Duodenal mucosa (tissue), 2 donors: ENCODE measurements at regions not wholly inside any gene's neighbourhood (a gene's known extent, or its start where the extent isn't known, plus 50 kb on each side); places are given as distances from the start of the nearest gene placed in this dataset.
A peak's percentile ranks its signal among the peaks of the same experiment; 100 is the strongest.
"Not testable (repeated sequence)": the region's sequence is repeated elsewhere in the genome, so short reads cannot be mapped to it uniquely, and the experiment has no call there.

Experiments used
- H3K27ac ChIP-seq: one replicate; pipeline ENCODE4 v1.7.0; 2013; ENCODE audit warnings: low read depth, low read length
- H3K27me3 ChIP-seq, 2 donors: one replicate each; pipeline ENCODE4 v1.7.0; 2013; ENCODE audit warnings: low read length in 2 of 2, control low read depth in 1 of 2; ENCODE audit not compliant: insufficient read depth in 2 of 2, control insufficient read depth in 1 of 2
- H3K36me3 ChIP-seq, 2 donors: one replicate each; pipeline ENCODE4 v1.7.0; 2013; ENCODE audit warnings: low read length in 2 of 2, control low read depth in 1 of 2; ENCODE audit not compliant: insufficient read depth in 2 of 2, control insufficient read depth in 1 of 2
- H3K4me1 ChIP-seq, 2 donors: one replicate each; pipeline ENCODE4 v1.7.0; 2013; ENCODE audit warnings: low read length in 2 of 2, control low read depth in 1 of 2; ENCODE audit not compliant: insufficient read depth in 2 of 2, control insufficient read depth in 1 of 2
- H3K4me3 ChIP-seq, 2 donors: one replicate each; pipeline ENCODE4 v1.7.0; 2013; ENCODE audit warnings: low read length in 2 of 2, low read depth in 1 of 2
- H3K9ac ChIP-seq, 2 donors: one replicate each; pipeline ENCODE4 v1.7.0; 2013; ENCODE audit warnings: low read length in 2 of 2, low read depth in 1 of 2
- H3K9me3 ChIP-seq, 2 donors: one replicate each; pipeline ENCODE4 v1.7.0; 2013; ENCODE audit warnings: low read length in 2 of 2, control low read depth in 1 of 2; ENCODE audit not compliant: control insufficient read depth in 1 of 2

DNA sequence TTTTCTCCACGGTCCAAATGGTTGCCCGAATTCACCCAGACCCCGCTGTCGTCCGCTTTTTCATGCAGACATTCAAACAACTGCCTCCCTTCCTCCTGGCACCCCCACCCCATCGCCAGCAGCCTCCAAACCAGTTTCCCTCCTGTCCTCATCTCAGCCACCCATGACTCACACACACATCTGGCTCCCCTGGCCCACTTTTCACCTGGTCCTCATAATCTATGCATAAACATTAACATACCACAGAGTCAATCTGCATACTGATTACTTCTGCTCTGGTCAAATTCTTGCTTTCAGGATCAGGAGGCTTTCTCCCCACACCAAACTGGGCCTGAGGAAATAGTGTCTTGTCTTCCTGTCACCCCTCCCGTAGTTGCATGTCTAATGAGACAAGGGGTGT is 142.0 kb downstream of the OR4F15 start:
- H3K4me3 ChIP-seq, H3K9ac ChIP-seq, H3K27ac ChIP-seq, H3K9me3 ChIP-seq, H3K36me3 ChIP-seq, H3K27me3 ChIP-seq, H3K4me1 ChIP-seq: not testable (repeated sequence)

DNA sequence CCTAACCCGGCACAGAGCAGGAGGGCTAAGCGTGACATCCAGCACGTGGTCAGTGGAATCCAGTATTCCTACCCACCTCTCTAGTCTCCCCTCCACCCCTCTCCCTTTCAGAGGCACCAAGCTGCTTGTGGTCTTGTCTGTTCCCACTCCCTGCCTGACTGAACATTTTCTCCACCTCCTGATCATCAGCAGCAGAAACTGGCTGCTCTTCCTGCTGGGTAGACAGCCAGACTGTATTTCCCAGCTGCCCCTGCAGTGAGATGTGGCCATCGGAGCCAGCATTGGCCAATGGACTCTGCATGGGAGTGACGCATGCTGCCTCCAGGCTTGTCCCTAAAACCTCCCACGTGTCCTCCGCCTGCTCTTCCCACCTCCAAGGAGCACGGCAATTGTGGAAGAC is 143.8 kb downstream of the OR4F15 start:
- H3K4me1 ChIP-seq, H3K36me3 ChIP-seq, H3K4me3 ChIP-seq, H3K27ac ChIP-seq, H3K27me3 ChIP-seq, H3K9me3 ChIP-seq, H3K9ac ChIP-seq: not testable (repeated sequence)

DNA sequence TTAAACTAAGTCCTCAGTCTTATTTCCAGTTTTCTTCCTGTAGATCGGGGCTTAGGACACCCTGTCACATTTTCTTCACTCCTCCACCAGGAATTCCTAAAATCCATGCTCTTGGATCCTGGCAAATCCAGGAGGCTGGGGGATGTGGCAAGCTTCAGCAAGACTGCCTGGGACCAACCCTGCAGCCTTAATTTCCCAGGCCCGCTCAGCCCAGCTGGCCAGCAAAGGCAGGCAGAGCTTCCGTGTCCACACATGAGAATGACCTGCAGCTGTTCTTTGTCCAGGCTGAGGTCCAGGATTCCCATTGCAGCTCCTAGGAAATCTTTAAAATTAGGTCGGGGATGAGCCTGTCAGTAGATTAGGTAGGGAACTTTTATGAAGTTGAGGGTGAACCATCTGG is 146.7 kb downstream of the OR4F15 start:
- not testable (repeated sequence) for H3K27ac ChIP-seq, H3K27me3 ChIP-seq, H3K4me1 ChIP-seq, H3K9me3 ChIP-seq, H3K9ac ChIP-seq, H3K36me3 ChIP-seq, H3K4me3 ChIP-seq

DNA sequence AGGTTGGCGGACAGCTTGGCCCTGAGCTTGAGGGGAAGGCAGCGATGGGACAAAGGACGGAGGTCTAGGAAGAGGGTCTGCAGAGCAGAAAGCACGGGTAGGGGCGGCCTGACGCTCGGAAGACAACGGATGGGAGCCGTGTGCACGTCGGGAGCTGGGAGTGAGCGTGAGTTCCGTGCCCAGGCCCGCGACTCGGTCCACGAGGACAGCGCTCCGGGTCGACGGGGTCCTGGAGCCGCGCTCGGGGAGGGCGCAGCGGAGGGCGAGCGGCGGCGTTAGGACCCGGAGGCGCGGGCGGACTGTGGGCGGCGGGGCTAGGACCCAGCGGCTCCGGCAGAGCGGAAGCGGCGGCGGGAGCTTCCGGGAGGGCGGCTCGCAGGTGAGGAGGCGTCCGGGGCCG is 149.3 kb downstream of the OR4F15 start:
- H3K27ac ChIP-seq, H3K9ac ChIP-seq, H3K9me3 ChIP-seq, H3K27me3 ChIP-seq, H3K4me1 ChIP-seq, H3K36me3 ChIP-seq: not testable (repeated sequence)
- H3K4me3 ChIP-seq: peak overlapping the region in 1 of 2 donors; percentile 36

DNA sequence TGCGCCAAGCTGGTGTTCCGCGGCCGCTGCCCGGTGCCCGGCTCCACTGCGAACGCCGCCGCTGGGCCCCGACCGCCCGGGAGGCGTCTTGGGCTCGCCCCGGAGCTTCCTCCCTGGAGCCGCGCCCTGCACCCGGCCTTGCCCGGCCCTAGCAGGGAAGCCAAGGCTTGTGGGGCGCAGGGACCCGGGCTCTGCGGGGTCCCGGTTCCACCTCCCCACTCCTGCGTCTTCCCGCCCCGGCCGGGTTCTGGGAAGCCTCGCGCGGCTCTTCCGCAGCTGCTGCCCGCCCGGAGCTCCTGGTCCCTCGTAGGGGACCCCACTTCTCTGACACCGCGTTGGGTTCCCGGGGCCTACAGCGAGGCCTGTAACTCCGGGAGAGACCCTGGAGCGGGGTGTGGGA is 149.8 kb downstream of the OR4F15 start:
- not testable (repeated sequence) for H3K36me3 ChIP-seq, H3K9ac ChIP-seq, H3K27me3 ChIP-seq, H3K4me1 ChIP-seq, H3K27ac ChIP-seq, H3K9me3 ChIP-seq, H3K4me3 ChIP-seq

DNA sequence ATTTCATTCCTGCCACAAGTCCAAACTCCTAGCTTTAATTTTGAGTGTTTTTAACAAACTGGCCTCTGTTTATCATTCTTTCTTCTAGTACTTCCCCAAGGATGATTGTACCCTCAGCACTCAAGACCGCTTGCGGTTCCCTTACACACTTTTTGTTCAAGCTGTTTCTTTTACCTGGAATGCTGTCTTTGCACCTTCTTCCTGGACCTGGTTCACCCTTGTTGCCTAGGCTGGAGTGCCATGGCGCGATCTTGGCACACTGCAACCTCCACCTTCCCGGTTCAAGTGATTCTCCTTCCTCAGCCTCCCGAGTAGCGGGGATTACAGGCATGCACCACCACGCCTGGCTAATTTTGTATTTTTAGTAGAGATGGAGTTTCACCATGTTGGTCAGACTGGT is 151.7 kb downstream of the OR4F15 start:
- not testable (repeated sequence) for H3K27me3 ChIP-seq, H3K9ac ChIP-seq, H3K9me3 ChIP-seq, H3K4me1 ChIP-seq, H3K36me3 ChIP-seq, H3K27ac ChIP-seq, H3K4me3 ChIP-seq

DNA sequence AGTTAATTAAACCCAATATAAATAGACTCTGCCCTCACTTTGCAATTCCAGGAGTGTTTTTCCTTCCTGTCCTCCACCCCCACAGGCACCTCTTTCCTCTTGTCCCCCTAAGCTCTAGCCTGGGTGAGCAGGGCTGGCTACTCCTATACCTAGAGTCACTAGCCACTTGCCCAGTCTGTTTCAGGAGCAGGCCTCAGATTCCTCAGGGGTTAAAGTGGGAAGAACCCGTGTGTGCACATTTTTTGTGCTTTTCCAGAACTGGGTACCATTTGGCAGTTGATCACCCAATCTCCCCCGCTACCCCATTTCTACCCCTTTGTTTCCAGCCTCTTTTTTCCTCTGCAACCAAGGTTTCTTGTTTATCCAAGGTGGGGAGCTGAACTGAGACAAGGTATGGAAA is 153.4 kb downstream of the OR4F15 start:
- not testable (repeated sequence) for H3K9ac ChIP-seq, H3K9me3 ChIP-seq, H3K27ac ChIP-seq, H3K27me3 ChIP-seq, H3K36me3 ChIP-seq, H3K4me1 ChIP-seq, H3K4me3 ChIP-seq

DNA sequence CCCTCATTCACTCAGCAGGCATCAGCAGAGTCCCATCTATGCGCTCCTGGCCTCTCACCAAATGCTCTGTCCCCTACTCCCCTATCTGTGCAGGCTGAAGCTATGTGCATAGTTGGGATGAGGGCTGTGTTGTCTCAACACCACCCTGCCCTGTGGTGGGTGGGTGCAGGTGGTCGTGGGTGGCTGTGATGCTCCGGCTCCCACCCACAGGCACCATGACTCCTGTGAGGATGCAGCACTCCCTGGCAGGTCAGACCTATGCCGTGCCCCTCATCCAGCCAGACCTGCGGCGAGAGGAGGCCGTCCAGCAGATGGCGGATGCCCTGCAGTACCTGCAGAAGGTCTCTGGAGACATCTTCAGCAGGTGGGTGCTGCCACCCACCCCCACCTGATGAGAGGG is 153.9 kb downstream of the OR4F15 start:
- not testable (repeated sequence) for H3K4me1 ChIP-seq

DNA sequence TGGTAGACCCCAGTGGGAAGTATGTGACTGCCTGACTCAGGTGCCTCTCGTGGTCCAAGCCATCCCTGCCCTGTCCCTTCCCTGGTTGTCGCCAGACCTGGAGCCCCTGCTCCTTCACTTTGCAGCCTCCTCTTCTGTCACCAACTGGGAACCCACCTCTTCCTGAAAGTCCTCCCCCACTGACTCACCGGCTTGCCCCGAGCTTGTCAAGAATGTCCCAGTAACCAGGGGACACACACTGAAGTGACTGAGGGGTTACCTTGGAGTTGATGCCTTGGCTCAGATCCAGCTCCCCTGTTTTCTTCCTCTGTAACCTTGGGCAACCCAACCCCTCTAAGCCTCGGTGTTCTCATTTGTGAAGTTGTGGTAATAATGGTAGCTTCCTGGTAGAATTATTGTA is 155.4 kb downstream of the OR4F15 start:
- not testable (repeated sequence) for H3K4me1 ChIP-seq

More for the DNA sequence above, 153.9 kb downstream of the OR4F15 start:
- H3K4me3 ChIP-seq, H3K36me3 ChIP-seq, H3K27ac ChIP-seq, H3K27me3 ChIP-seq, H3K9me3 ChIP-seq, H3K9ac ChIP-seq: not testable (repeated sequence)

DNA sequence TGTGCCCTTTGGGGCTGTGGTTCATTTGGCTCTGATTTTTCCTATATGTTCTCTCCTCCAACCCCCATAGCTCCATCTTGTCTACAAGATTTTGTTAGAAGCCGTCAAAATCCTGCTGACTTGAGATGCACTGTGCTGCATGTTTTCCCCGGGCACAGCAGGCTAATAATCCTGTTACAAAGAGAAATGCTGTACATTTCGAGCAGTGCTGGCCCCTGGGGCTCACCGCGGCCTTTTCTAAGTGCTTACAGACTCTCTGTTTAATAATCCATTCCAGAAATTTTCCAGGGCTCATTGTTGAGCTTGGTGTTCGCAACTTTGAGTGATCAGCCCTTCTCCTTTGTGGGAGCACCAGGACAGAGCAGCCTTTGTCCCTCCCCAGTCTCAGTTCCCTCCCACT is 158.6 kb downstream of the OR4F15 start:
- not testable (repeated sequence) for H3K4me3 ChIP-seq, H3K4me1 ChIP-seq, H3K27ac ChIP-seq, H3K9me3 ChIP-seq, H3K9ac ChIP-seq, H3K36me3 ChIP-seq, H3K27me3 ChIP-seq

More for the DNA sequence above, 155.4 kb downstream of the OR4F15 start:
- H3K4me3 ChIP-seq, H3K27ac ChIP-seq, H3K27me3 ChIP-seq, H3K9ac ChIP-seq, H3K36me3 ChIP-seq, H3K9me3 ChIP-seq: not testable (repeated sequence)

DNA sequence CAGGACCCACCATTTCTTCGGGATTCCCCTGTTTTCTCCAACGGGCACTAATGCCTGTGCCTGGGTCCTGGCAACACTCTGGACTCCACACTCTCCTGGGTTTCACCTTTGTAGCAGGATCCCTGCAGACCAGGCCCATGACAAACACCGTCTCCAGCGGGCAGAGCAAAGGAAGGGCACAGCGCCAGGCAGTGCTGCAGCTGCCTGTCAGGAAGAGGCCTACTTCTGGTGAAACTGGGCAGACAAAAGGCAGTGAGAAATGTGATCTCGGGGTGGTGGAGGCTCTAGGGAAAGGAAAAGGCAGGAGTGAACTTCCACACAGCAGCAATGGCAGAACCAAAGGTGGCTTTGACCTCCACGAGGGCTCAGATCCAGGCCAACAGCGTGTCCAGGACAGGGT is 165.3 kb downstream of the OR4F15 start:
- H3K4me3 ChIP-seq, H3K9ac ChIP-seq, H3K36me3 ChIP-seq, H3K27me3 ChIP-seq, H3K9me3 ChIP-seq, H3K4me1 ChIP-seq, H3K27ac ChIP-seq: not testable (repeated sequence)
